HEK293T (cell line): ENCODE measurements at regions not wholly inside any gene's neighbourhood (a gene's known extent, or its start where the extent isn't known, plus 50 kb on each side); places are given as distances from the start of the nearest gene placed in this dataset.

Experiments used
- CTCF ChIA-PET: fragments of 350-600 bp; formaldehyde crosslinking; extraction: SDS; loops from one replicate; lab custom pipeline; 2021; ENCODE audit warnings: antibody characterized with exemption, inconsistent platforms; lab: Yijun Ruan, JAX
- POLR2A ChIA-PET: fragments of 350-600 bp; formaldehyde crosslinking; extraction: SDS; loops from one replicate; lab custom pipeline; 2020; ENCODE audit warnings: antibody characterized with exemption, inconsistent platforms; lab: Yijun Ruan, JAX
- DNase-seq: peaks from one replicate; pipeline ENCODE4 v3.0.0; 2012; ENCODE audit warnings: mixed read lengths; ENCODE audit errors: extremely low spot score
- ARNT ChIP-seq: fragments of 450-650 bp; IDR thresholded peaks from 2 replicates; pipeline ENCODE4 v1.6.1; 2017; ENCODE audit warnings: mild to moderate bottlenecking
- BHLHE40 ChIP-seq: fragments of 450-650 bp; IDR thresholded peaks from 2 replicates; pipeline ENCODE4 v1.6.1; 2016; ENCODE audit warnings: mild to moderate bottlenecking, moderate library complexity, borderline replicate concordance
- CTBP1 ChIP-seq: fragments of 450-650 bp; IDR thresholded peaks from 2 replicates; pipeline ENCODE4 v1.6.1; 2016; ENCODE audit warnings: borderline replicate concordance
- ELF4 ChIP-seq: fragments of 450-650 bp; IDR thresholded peaks from 2 replicates; pipeline ENCODE4 v1.6.1; 2017; ENCODE audit warnings: antibody characterized with exemption
- FOXA1 ChIP-seq: fragments of 450-650 bp; IDR thresholded peaks from 2 replicates; pipeline ENCODE4 v1.6.1; 2016; ENCODE audit warnings: mild to moderate bottlenecking
- FOXK2 ChIP-seq: fragments of 450-650 bp; IDR thresholded peaks from 2 replicates; pipeline ENCODE4 v1.6.1; 2016; ENCODE audit warnings: mild to moderate bottlenecking
- FOXM1 ChIP-seq: fragments of 450-650 bp; IDR thresholded peaks from 2 replicates; pipeline ENCODE4 v1.6.1; 2017; ENCODE audit warnings: mild to moderate bottlenecking, borderline replicate concordance
- HDGF ChIP-seq: fragments of 450-650 bp; IDR thresholded peaks from 2 replicates; pipeline ENCODE4 v1.6.1; 2017; ENCODE audit warnings: antibody characterized with exemption, borderline replicate concordance
- L3MBTL2 ChIP-seq: fragments of 450-650 bp; conservative IDR thresholded peaks from 2 replicates; pipeline ENCODE4 v1.6.1; 2016; ENCODE audit warnings: mild to moderate bottlenecking
- LEF1 ChIP-seq: fragments of 450-650 bp; IDR thresholded peaks from 2 replicates; pipeline ENCODE4 v1.6.1; 2017; ENCODE audit warnings: mild to moderate bottlenecking, borderline replicate concordance
- NFRKB ChIP-seq: fragments of 450-650 bp; IDR thresholded peaks from 2 replicates; pipeline ENCODE4 v1.6.1; 2016; ENCODE audit warnings: mild to moderate bottlenecking, moderate library complexity
- PKNOX1 ChIP-seq: fragments of 450-650 bp; IDR thresholded peaks from 2 replicates; pipeline ENCODE4 v1.6.1; 2016
- SP1 ChIP-seq: fragments of 450-650 bp; IDR thresholded peaks from 2 replicates; pipeline ENCODE4 v1.6.1; 2017
- SUZ12 ChIP-seq: fragments of 450-650 bp; IDR thresholded peaks from 2 replicates; pipeline ENCODE4 v1.6.1; 2016; ENCODE audit warnings: mild to moderate bottlenecking
- TARDBP ChIP-seq: fragments of 450-650 bp; IDR thresholded peaks from 2 replicates; pipeline ENCODE4 v1.6.1; 2016
- ZNF384 ChIP-seq: fragments of 450-650 bp; IDR thresholded peaks from 2 replicates; pipeline ENCODE4 v1.6.1; 2016

GRCh38 chr4:11724731-11725130 lies 296.0 kb upstream of the HS3ST1 start:
- POLR2A ChIA-PET = no interaction called here
- DNase-seq = no peak
- TF ChIP-seq NFRKB = no peak
- CTCF ChIA-PET = no interaction called here

GRCh38 chr4:11722223-11722622 lies 293.5 kb upstream of the HS3ST1 start:
- no peak for DNase-seq
- TF ChIP-seq CTBP1 (no peak), ZNF384 (no peak), ELF4 (no peak), SP1 (no peak), NFRKB (no peak), BHLHE40 (no peak), L3MBTL2 (no peak), PKNOX1 (no peak), TARDBP (no peak), HDGF (no peak), SUZ12 (no peak), FOXA1 (no peak), ARNT (no peak)
- CTCF ChIA-PET = no interaction called here
- POLR2A ChIA-PET = no interaction called here

GRCh38 chr4:11720292-11720691 lies 291.6 kb upstream of the HS3ST1 start:
- ChIA-PET POLR2A (no interaction called here), CTCF (no interaction called here)
- peak; percentile 10 for DNase-seq
- no peak for TF ChIP-seq SP1
- no peak for TF ChIP-seq PKNOX1
- TF ChIP-seq FOXK2 = no peak
- no peak for TF ChIP-seq CTBP1
- TF ChIP-seq L3MBTL2 = no peak
- no peak for TF ChIP-seq ARNT
- no peak for TF ChIP-seq FOXM1
- no peak for TF ChIP-seq HDGF

GRCh38 chr4:11719879-11720278 lies 291.2 kb upstream of the HS3ST1 start:
- DNase-seq = no peak
- ChIA-PET CTCF (no interaction called here), POLR2A (no interaction called here)
- no peak for TF ChIP-seq FOXK2
- no peak for TF ChIP-seq LEF1
- no peak for TF ChIP-seq BHLHE40
- no peak for TF ChIP-seq FOXA1
- no peak for TF ChIP-seq SP1
- no peak for TF ChIP-seq TARDBP
- TF ChIP-seq ELF4 = no peak
- TF ChIP-seq L3MBTL2 = no peak
- TF ChIP-seq SUZ12 = no peak
- TF ChIP-seq ZNF384 = no peak
- no peak for TF ChIP-seq ARNT
- no peak for TF ChIP-seq HDGF
- no peak for TF ChIP-seq CTBP1
- TF ChIP-seq PKNOX1 = no peak
- no peak for TF ChIP-seq FOXM1
- no peak for TF ChIP-seq NFRKB

GRCh38 chr4:11715753-11716521 lies 287.2 kb upstream of the HS3ST1 start:
- ChIA-PET CTCF (no interaction called here), POLR2A (no interaction called here)
- no peak for DNase-seq
- TF ChIP-seq NFRKB = no peak
- no peak for TF ChIP-seq ELF4
- TF ChIP-seq PKNOX1 = no peak
- no peak for TF ChIP-seq CTBP1
- no peak for TF ChIP-seq BHLHE40
- no peak for TF ChIP-seq LEF1
- TF ChIP-seq TARDBP = no peak
- TF ChIP-seq ARNT = no peak
- no peak for TF ChIP-seq HDGF
- TF ChIP-seq FOXA1 = no peak
- TF ChIP-seq ZNF384 = no peak
- TF ChIP-seq SP1 = no peak
- TF ChIP-seq SUZ12 = no peak
- TF ChIP-seq L3MBTL2 = no peak
- TF ChIP-seq FOXK2 = no peak
- no peak for TF ChIP-seq FOXM1
